Keratinocyte (primary cell): ENCODE measurements at regions not wholly inside any gene's neighbourhood (a gene's known extent, or its start where the extent isn't known, plus 50 kb on each side); places are given as distances from the start of the nearest gene placed in this dataset.
"Not testable (repeated sequence)": the region's sequence is repeated elsewhere in the genome, so short reads cannot be mapped to it uniquely, and the experiment has no call there.

Experiments used
- DNase-seq: peaks from one replicate; pipeline ENCODE4 v3.0.0-alpha.2; 2011; ENCODE audit warnings: low read depth, missing footprints, low spot score
- FAIRE-seq: peaks from 2 replicates; lab custom pipeline; 2011; peaks lifted over from hg19 to GRCh38; lab: Jason Lieb, UNC
- H2AFZ ChIP-seq: 2 replicates; pipeline ENCODE4 v1.6.0; 2012; ENCODE audit warnings: low read length, control low read depth, inconsistent platforms; ENCODE audit not compliant: control insufficient read depth
- H3K27ac ChIP-seq: 2 replicates; pipeline ENCODE4 v1.5.1; 2011; ENCODE audit warnings: low read length; ENCODE audit not compliant: control insufficient read depth, insufficient read depth
- H3K27me3 ChIP-seq: 3 replicates; pipeline ENCODE4 v1.6.0; 2011; ENCODE audit warnings: low read length; ENCODE audit not compliant: control insufficient read depth, insufficient read depth; ENCODE audit errors: extremely low read depth
- H3K36me3 ChIP-seq, 2 experiments: 2 replicates in 1 of 2; 3 replicates in 1 of 2; pipeline ENCODE4 v1.5.1; 2011; ENCODE audit warnings: low read length in 2 of 2, mild to moderate bottlenecking in 1 of 2; ENCODE audit not compliant: control insufficient read depth in 2 of 2, insufficient read depth in 2 of 2; ENCODE audit errors: extremely low read depth in 1 of 2
- H3K4me1 ChIP-seq: 3 replicates; pipeline ENCODE4 v1.5.1; 2011; ENCODE audit warnings: low read length; ENCODE audit not compliant: control insufficient read depth, insufficient read depth; ENCODE audit errors: extremely low read depth
- H3K4me2 ChIP-seq: 3 replicates; pipeline ENCODE4 v1.6.0; 2011; ENCODE audit warnings: low read depth, low read length; ENCODE audit not compliant: control insufficient read depth, insufficient read depth; ENCODE audit errors: extremely low read depth
- H3K4me3 ChIP-seq, 3 experiments: fragments of 200-600 bp in 1 of 3; sonication (generic) in 1 of 3; 2 replicates in 2 of 3; 3 replicates in 1 of 3; pipeline ENCODE4 v1.5.1; 2011 to 2016; ENCODE audit warnings: low read length in 3 of 3, mild to moderate bottlenecking in 3 of 3, control low read depth in 2 of 3, inconsistent platforms in 1 of 3, low read depth in 1 of 3, mixed read lengths in 1 of 3, mixed run types in 1 of 3, moderate library complexity in 1 of 3; ENCODE audit not compliant: control insufficient read depth in 2 of 3, insufficient read depth in 2 of 3; ENCODE audit errors: extremely low read depth in 1 of 3
- H3K79me2 ChIP-seq: 2 replicates; pipeline ENCODE4 v1.6.0; 2012; ENCODE audit warnings: low read length; ENCODE audit not compliant: control insufficient read depth, insufficient read depth
- H3K9ac ChIP-seq: 3 replicates; pipeline ENCODE4 v1.6.0; 2011; ENCODE audit warnings: low read length; ENCODE audit not compliant: control insufficient read depth, insufficient read depth; ENCODE audit errors: extremely low read depth
- H3K9me1 ChIP-seq: 3 replicates; pipeline ENCODE4 v1.6.0; 2011; ENCODE audit warnings: low read length; ENCODE audit not compliant: control insufficient read depth, insufficient read depth; ENCODE audit errors: extremely low read depth
- H3K9me3 ChIP-seq: 2 replicates; pipeline ENCODE4 v1.5.1; 2012; ENCODE audit warnings: low read depth, low read length; ENCODE audit not compliant: control insufficient read depth
- H4K20me1 ChIP-seq: 3 replicates; pipeline ENCODE4 v1.6.0; 2011; ENCODE audit warnings: low read length; ENCODE audit not compliant: control insufficient read depth, insufficient read depth; ENCODE audit errors: extremely low read depth
- EZH2 ChIP-seq: IDR thresholded peaks from one replicate; pipeline ENCODE4 v1.6.1; 2012; ENCODE audit warnings: inconsistent platforms, mild to moderate bottlenecking, low read length, moderate library complexity
- dilution Hi-C: fragments of 300-500 bp; cut with MboI; formaldehyde crosslinking; loops from one replicate; pipeline ENCODE4 v1.7.0; 2020; ENCODE audit warnings: low sequenced_read_pairs; ENCODE audit not compliant: extremely low pct_ligation_motif_present
- TF ChIP-seq, protein P1 (sequence below), 3 experiments: IDR thresholded peaks in 1 of 3; conservative IDR thresholded peaks in 1 of 3; optimal IDR thresholded peaks in 1 of 3; 2 replicates in 2 of 3; 3 replicates in 1 of 3; pipeline versions ENCODE3 to v1.5.1; 2011; ENCODE audit warnings: low read length in 3 of 3, mild to moderate bottlenecking in 3 of 3, moderate library complexity in 2 of 3, control low read depth in 1 of 3, inconsistent platforms in 1 of 3; ENCODE audit not compliant: insufficient read depth in 2 of 3; ENCODE audit errors: extremely low read depth in 1 of 3

GRCh38 chr20:47906348-47906660, 121.0 kb upstream of the SULF2 start:
- no peaks in the 10 kb centered on the region for H3K36me3 ChIP-seq
- H3K4me2 ChIP-seq: no peak overlapping the region
- DNase-seq (no peak), FAIRE-seq (no peak)
- H2AFZ ChIP-seq: no peak overlapping the region
- H3K9ac ChIP-seq: no peak overlapping the region
- H3K4me3 ChIP-seq: no peak overlapping the region
- no peaks in the 10 kb centered on the region for H4K20me1 ChIP-seq
- H3K27ac ChIP-seq: no peak overlapping the region
- H3K9me1 ChIP-seq: no peaks in the 10 kb centered on the region
- H3K4me1 ChIP-seq: peaks cover 27% of the 10 kb centered on the region
- no peaks in the 10 kb centered on the region for H3K9me3 ChIP-seq
- no peaks in the 10 kb centered on the region for H3K27me3 ChIP-seq
- TF ChIP-seq, protein P1, sequence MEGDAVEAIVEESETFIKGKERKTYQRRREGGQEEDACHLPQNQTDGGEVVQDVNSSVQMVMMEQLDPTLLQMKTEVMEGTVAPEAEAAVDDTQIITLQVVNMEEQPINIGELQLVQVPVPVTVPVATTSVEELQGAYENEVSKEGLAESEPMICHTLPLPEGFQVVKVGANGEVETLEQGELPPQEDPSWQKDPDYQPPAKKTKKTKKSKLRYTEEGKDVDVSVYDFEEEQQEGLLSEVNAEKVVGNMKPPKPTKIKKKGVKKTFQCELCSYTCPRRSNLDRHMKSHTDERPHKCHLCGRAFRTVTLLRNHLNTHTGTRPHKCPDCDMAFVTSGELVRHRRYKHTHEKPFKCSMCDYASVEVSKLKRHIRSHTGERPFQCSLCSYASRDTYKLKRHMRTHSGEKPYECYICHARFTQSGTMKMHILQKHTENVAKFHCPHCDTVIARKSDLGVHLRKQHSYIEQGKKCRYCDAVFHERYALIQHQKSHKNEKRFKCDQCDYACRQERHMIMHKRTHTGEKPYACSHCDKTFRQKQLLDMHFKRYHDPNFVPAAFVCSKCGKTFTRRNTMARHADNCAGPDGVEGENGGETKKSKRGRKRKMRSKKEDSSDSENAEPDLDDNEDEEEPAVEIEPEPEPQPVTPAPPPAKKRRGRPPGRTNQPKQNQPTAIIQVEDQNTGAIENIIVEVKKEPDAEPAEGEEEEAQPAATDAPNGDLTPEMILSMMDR (optimal IDR thresholded peaks at IDR 0.05 in 1 of 3, IDR thresholded peaks at IDR 0.05 in 1 of 3, conservative IDR thresholded peaks at IDR 0.05 in 1 of 3; ENCODE audit: extremely low read depth in 1 of 3, insufficient read depth in 2 of 3, low read length in 3 of 3): no peak
- TF ChIP-seq EZH2: no peak
- dilution Hi-C loops: no loop called here
- H3K79me2 ChIP-seq: no peaks in the 10 kb centered on the region

- H3K79me2 ChIP-seq: no peaks in the 10 kb centered on the region
- FAIRE-seq: no peak
- H3K27me3 ChIP-seq: no peaks in the 10 kb centered on the region
- H2AFZ ChIP-seq: no peak overlapping the region
- no peak overlapping the region for H3K9ac ChIP-seq
- no peaks in the 10 kb centered on the region for H3K9me3 ChIP-seq
- dilution Hi-C loops: no loop called here
- peaks cover 23% of the 10 kb centered on the region for H3K4me1 ChIP-seq
- no peaks in the 10 kb centered on the region for H3K9me1 ChIP-seq
- H3K36me3 ChIP-seq: no peaks in the 10 kb centered on the region
- no peaks in the 10 kb centered on the region for H4K20me1 ChIP-seq
- no peak overlapping the region for H3K27ac ChIP-seq
- DNase-seq: no peak
- TF ChIP-seq, protein P1 (optimal IDR thresholded peaks at IDR 0.05 in 1 of 3, IDR thresholded peaks at IDR 0.05 in 1 of 3, conservative IDR thresholded peaks at IDR 0.05 in 1 of 3; ENCODE audit: extremely low read depth in 1 of 3, insufficient read depth in 2 of 3, low read length in 3 of 3): no peak
- no peak for TF ChIP-seq EZH2
- no peak overlapping the region for H3K4me3 ChIP-seq
- no peak overlapping the region for H3K4me2 ChIP-seq
Observed at GRCh38 chr20:47905628-47906347, 120.5 kb upstream of the SULF2 start.

DNA sequence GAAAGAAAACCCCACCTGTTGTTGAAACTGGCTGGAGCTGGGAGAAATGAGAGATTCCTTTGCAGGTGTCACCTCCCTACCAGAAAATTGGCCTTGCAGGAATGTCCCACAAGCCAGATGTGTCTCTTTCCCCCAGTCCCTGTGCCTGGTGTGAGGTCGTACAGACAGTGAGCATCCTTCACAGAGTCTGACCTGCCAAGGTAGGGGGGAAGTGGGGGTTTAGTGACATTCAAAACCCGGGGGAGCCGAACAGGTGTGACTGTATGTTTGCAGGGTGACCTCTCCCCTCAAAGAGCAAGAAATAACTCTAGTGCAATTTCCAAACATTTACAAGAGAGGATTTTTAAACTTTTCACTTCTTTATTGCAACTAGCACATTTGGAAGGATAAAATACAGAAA, 117.7 kb upstream of the SULF2 start:
- H3K9me3 ChIP-seq, H3K4me3 ChIP-seq, H3K36me3 ChIP-seq, DNase-seq, dilution Hi-C loops, H4K20me1 ChIP-seq, H3K9ac ChIP-seq, H2AFZ ChIP-seq, H3K4me2 ChIP-seq, H3K79me2 ChIP-seq, H3K27ac ChIP-seq, H3K27me3 ChIP-seq, H3K9me1 ChIP-seq, H3K4me1 ChIP-seq, FAIRE-seq: not testable (repeated sequence)

DNA sequence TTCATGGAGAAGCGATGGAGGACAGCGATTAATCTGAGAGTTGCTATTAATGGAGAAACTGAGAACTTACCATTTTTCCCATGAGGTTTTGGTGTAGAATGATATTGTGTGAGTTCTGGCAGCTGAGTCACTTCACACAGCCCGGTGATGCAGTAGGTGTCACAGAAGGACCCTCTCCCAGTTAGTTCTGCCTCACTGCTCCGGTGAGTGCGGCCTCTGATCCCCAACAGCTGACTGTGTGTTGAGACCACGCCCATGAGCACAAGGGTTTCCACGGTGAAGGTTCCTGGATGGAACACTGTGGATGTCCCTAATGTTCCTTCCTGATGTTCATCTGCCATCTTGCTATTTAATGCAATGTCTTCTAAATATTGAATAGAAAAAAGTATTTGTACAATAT, 114.0 kb upstream of the SULF2 start:
- H3K4me3 ChIP-seq, H3K36me3 ChIP-seq, H3K27me3 ChIP-seq, H3K27ac ChIP-seq, H2AFZ ChIP-seq, H3K9me1 ChIP-seq, H3K9me3 ChIP-seq, H3K9ac ChIP-seq, H3K79me2 ChIP-seq, FAIRE-seq, H3K4me1 ChIP-seq, H3K4me2 ChIP-seq, dilution Hi-C loops, DNase-seq, H4K20me1 ChIP-seq: not testable (repeated sequence)
